ENCODE measurements at regions not wholly inside any gene's neighbourhood (a gene's known extent, or its start where the extent isn't known, plus 50 kb on each side); places are given as distances from the start of the nearest gene placed in this dataset.

DNA sequence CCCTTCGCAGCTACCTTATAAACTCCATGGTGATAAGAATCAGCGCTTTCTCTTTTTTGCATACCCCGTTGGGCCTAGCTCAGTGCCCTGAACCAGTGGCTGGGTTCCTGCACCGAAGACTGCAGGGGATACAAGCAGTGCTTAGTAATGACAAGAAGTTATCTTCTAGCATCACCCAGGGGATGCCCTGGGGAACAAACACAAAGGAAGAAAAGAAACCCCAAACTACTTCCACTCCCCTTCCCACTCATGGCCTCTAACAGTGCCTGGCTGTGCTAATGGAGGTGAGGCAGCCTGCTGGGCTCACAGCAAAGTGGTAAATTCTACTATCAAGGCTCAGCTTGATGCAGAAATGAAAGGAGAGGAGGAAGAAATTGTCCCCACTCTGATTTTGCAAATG is 314.7 kb downstream of the TXNL1 start:
- no peak overlapping the region for H3K4me3 ChIP-seq (ENCODE audit: low read depth, low read length)

DNA sequence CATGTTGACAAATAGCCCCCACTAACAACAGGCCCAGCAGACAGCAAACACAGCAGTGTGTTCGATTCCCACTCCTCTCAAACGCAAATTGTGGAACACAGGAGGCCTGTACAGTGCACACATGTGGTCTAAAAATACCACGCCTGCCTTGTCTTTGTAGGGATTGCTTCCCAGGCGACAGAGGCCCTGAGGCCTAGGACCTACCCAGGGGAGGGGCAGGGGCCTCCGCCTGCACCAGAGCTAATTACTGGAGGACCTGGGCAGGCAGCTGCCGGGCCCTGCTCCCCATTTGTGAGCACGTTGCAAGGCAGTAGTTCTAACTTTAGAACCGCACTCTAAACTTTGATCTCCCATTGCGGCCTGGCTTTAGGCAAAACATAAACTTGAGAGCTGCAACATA is 316.0 kb downstream of the TXNL1 start:
- H3K4me3 ChIP-seq (ENCODE audit: low read depth, low read length), result no peak overlapping the region

DNA sequence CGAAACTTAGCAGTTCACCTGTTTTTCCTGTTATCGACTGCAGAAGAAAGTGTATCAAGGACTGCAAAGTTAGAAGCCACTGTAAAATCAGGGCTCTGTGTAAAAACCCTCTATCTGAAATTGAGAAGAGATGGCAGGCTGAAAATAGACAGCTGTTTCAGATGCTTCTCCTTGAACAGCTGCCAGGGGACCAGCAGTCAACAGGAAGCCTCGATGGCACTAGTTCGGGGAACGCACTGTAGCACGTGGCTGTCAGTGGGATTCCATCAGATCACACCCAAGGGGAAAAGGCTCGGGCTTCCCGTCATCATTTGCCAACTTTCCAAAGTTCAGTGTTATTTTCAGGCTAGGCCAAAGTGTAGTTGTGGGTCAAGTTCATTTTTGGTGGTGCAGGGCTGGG is 316.9 kb downstream of the TXNL1 start:
- no peak overlapping the region for H3K4me3 ChIP-seq (ENCODE audit: low read depth, low read length)

DNA sequence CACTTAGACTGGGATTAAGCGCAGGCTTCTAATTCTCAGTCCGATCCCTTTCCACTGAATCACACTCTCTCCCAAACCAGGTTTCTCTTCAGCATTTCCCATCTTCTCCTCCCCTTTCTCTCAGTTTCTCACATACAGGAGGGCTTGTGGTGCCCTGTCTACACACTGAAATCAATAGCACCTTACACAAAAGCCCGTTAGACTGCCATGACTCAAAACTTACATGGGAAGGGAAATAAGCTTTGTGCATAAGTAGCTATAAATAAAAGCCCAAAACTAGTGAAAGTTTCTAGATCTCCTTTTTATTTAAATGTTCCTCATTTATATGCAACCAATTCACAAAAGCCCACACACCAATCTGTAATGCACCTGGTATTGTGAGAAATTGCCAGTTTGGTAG is 318.4 kb downstream of the TXNL1 start:
- H3K4me3 ChIP-seq (ENCODE audit: low read depth, low read length), result no peak overlapping the region

DNA sequence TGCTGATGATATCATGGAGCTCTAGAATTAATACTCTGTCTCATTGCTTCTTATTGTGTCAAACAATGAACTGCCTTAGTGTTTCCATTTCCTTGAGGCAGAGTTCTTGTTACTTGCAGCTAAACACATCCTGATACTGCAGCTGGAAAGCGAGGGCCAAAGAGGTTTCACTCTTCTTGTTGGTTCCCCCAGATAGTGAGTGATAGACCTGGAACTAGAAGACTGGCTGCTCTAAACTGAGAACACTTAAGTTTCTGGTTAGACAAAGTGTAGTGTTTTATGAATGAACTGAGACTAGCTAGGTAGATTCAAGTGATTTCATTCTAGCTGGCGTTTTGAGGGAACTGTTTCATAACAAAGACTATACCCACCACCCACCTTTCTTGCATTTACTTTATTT is 321.7 kb downstream of the TXNL1 start:
- no peak overlapping the region for H3K4me3 ChIP-seq (ENCODE audit: low read depth, low read length)

DNA sequence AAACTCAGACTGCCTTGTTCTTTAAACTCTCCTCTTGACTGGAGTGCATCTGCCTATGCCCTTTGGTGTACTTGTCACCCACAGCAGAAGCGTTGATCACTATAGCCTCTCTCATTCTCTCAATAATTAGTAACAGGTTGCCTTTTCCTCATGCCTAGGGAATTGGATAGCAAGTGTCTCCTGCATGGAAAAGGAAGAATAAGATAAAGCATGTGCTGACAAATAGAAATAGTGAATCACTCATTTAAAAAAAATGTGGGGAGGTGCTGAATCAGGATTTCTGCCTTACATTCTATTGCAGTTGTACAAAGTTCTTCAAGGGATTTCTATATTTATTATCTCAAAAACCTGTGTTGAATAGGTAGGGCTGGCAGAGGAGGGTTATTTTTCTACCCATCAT is 323.0 kb downstream of the TXNL1 start:
- no peak overlapping the region for H3K4me3 ChIP-seq (ENCODE audit: low read depth, low read length)

DNA sequence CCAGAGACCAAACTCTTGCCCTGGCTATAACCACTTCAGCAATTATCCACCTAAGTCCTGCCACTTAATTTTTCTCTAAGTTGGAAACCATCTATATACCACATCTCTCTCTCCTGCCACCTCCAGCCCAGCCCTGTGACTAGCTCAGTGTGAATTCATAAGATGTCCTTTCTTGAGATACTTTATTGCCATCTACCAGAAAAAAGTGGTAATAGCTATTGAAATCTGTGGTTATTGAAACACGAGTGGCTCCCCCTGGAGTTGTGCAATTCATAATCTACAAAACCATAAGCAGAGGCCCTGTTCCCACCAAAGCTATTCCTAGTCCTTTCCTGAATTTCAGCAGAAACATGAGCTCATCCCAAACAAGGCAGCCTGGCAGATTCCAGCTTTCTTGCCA is 324.0 kb downstream of the TXNL1 start:
- H3K4me3 ChIP-seq (ENCODE audit: low read depth, low read length), result no peak overlapping the region

DNA sequence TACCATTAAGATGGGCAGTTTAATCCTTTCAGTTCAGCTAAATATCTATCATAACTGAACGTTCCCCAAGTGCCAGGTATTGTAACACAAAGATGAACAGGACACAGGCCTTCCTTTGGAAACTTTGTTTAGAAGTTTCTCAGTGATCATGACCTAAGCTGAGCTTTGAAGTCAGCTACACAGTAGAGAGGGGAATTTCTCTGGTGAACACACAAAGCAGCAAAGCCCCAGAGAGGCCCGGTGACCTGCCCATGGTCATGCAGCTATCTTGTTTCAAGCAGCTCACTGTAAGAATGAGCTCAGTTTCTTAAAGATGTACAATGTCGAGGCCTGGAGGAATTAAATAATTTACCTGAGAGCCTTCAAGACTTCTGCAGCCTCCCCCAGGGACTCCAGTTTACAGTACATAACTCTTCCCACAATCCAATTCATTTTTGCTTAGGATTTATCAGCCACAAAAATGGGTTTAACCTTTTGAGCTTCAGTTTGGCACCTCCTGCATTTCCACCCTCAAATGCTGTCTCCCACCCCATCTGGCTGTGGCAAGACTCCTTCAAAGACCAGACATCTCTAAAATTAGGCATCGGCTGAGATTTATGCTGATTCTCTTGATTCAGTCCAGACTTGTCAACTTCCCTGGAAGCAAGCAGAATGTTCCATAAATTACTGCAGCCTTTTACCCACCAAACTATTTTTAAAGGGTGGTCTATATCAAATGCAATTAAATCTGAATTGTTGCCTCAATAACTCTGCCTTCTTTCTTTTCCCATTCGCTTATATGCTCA is 325.6 kb downstream of the TXNL1 start:
- no peak overlapping the region for H3K4me3 ChIP-seq (ENCODE audit: low read depth, low read length)

DNA sequence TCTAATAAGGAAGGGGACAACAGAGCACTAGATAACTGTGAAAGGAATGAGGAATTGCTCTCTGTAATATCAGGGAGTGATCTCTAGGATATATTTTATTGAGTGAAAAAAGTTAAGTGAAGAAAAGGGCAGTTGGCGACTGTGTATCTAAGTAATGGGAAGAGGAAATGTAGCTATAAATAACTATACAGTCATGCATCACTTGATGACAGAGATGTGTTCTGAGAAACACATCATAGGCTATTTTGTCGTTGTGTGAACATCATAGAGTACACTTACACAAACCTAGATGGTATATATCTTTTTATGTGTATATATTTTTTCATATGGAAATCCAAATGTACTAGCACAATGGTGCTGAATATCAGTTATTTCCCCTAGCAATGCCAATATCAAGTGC is 329.3 kb downstream of the TXNL1 start:
- H3K4me3 ChIP-seq (ENCODE audit: low read depth, low read length), result no peak overlapping the region

DNA sequence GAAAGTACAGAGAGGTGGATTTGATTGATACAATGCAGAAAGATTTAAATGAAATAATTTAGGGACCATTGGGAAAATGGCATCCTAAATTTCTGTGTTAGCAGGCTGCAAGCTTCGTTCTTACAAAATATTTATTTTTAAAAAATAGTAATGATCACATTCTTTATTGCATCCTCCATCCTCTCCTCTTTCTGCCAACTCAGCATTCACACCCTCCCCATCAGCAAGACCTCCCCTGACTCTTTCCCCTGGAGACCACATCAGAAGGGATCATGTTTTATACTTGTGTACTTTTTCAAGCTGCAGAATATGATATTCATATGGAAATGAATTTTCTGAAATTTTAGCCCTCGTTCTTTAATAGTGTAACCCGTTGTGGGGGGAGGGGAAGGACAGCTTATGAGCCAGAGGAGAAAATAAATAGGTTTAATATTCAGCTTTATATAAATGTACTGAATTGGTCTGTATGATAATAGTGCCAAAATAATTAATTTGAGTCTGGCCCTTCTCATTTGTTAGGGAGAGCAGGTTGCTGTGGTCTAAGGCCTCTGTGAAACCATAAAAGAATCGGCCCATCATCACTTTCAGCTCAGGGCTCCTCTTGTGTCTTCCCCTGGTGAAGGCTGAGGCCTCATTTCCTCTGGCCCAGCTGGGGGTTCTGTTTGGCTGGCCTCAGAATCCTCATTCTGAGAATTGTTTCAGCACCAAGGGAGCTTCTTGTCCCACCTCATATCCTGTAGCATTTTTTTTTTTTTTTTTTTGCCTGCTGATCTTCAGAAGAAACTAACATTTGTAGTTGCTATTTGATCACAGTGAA is 330.8 kb downstream of the TXNL1 start:
- H3K4me3 ChIP-seq (ENCODE audit: low read depth, low read length), result no peak overlapping the region

DNA sequence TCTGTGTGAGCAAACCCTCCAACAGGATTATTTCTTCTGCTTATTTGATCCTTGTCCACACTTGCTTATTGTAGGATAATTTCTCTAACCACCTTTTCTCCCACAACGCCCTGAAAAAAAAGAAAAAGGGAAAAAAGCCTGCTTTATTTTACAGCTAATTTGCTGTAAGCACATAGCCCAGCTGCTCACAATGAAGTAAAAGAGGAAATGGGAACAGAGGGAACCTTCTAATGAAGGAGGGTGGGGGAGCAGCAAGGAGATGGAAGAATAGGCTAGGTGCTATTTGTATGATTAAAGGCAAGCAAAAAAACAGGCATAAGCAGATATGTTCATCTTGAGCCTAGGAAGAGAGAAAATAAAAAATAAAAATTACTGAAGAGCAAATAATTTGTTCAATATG is 331.6 kb downstream of the TXNL1 start:
- H3K4me3 ChIP-seq (ENCODE audit: low read depth, low read length), result no peak overlapping the region

DNA sequence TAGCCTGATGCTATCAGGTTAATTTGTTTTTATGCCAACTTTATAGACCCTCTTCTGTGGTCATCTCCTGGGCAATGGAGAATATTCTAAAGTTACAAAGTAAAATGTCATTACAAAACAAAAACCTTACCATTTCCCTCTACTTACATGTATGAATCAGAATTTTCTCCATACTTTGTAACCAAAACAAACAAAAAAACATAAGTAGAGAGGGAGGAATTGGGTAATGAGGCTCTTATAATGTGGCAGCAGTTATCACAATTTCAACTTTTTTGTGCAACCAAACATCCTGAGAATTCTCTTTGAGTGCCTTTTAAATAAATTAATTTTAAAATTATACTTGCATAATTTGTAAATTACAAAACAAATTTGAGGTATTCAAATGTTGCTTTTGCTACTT is 332.8 kb downstream of the TXNL1 start:
- no peak overlapping the region for H3K4me3 ChIP-seq (ENCODE audit: low read depth, low read length)

DNA sequence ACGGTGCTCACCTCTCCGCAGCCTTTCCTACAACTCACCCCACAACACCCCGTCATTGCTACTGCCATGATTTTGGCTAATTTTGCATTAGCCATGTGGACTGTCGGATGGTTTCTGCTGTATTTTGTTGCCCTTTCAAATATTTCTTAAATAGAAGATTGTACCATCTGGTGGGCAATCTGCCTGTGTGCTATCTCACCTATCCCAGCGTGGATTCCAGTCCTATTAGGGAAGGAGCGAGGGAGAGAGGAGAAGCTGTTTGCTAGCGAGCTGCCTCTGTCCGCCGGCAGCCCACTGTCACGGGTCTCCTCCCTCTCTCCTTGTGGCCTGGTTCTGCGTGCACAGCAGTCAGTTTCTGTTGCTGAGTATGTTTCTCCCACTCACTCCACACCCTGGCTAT is 336.2 kb downstream of the TXNL1 start:
- H3K4me3 ChIP-seq (ENCODE audit: low read depth, low read length), result no peak overlapping the region

DNA sequence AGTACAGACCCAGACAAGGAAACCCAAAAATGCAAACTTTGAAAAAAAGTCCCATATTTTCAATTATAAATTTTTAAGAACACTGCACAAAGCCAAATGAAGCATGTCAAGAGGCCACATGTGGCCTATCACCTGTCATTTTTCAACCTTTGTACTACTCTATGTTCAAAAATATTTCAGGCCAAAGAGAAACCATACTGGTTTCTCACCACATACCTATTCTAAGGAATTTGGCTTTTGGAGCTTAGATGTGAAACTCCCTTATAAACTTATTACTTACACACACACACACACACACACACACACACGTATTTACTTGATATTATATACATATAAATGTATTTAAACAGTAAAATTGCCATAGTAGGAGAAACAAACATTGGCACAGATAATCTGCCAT is 338.7 kb downstream of the TXNL1 start:
- no peak overlapping the region for H3K4me3 ChIP-seq (ENCODE audit: low read depth, low read length)

DNA sequence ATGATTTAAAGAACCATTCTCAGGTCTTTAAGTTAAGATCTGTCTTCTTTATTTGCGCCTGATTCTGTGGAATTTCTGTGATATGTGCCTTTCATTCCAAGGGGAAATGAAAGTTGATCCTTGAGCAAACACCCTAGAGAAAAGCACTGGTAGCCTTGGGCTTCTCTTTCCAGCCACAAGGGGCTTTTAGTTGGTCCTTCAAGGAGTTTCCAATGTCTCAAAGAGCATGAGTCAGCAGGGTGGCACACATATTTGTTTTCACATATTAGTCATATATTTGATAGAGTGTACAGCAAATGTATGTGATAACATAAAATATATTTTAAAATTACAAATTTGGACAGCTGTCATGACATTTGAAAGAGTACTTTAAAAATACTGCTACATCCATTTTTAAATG is 339.5 kb downstream of the TXNL1 start:
- no peak overlapping the region for H3K4me3 ChIP-seq (ENCODE audit: low read depth, low read length)

DNA sequence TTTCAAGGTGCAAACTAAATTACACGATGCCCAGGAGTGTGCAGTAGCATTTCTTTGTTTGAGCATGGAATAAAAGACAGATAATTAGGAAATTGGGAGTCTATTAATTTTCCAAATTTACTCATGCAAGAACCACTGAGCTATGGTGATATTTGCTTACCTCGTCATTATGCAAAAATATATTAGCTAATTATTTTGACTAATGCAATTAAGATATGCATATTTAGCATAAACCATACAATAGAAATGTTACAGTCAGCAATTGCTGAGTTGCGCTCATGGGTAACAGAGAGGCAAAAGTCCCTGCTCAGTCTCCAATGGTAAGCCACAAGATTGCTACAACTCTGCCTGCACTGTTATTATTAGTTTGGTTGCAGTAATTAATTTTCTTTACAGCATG is 342.0 kb downstream of the TXNL1 start:
- no peak overlapping the region for H3K4me3 ChIP-seq (ENCODE audit: low read depth, low read length)

DNA sequence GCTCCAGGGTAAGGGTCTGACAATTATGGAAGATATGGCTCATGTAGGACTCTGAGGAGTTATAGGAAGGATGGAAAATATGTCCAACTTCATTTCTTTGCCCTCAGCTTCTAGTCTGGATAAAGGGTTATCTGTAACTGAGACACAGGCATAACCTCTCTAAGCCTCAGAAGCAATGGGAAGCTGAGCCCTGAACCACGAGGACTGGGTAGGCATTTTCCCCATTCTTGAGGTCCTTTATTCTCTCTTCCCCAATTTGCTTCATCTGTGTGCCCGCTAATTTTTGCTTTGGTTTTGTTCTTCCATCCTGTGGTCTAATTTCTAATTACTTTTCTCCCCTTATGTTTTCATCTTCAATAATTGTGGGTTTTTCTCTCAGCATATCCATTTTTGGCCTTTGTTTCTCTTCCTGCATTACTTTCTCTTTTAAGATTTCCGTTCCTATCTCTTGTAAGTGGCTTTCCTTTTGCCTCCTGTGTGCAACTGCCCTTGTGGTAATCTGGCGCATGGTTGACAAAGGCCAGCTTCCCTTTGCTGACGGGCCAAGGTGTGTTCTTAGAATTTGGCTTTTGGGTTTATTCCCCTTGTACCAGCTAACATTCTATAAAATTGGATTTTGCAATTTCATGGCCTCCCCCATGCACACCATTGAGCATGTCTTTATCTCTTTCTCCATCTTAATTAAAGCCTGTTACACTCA is 343.8 kb downstream of the TXNL1 start:
- no peak overlapping the region for H3K4me3 ChIP-seq (ENCODE audit: low read depth, low read length)

DNA sequence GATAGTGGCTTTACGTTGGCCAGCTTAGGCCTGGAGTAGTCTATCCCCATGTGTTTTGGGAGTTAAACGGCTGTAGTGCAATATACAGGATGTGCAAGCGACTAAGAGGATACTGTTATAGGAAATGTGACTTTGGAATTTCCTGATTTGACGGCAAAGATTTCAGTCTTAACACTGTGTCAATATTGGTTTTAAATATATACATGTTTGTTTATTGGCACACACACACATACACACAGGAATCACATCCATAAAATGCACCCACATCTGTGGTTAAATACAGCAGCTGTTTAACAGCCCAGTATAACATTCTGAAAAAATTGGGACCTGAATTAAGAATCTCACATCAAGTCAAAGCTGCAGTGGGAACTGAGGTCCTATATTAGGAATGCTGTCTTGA is 347.1 kb downstream of the TXNL1 start:
- no peak overlapping the region for H3K4me3 ChIP-seq (ENCODE audit: low read depth, low read length)

DNA sequence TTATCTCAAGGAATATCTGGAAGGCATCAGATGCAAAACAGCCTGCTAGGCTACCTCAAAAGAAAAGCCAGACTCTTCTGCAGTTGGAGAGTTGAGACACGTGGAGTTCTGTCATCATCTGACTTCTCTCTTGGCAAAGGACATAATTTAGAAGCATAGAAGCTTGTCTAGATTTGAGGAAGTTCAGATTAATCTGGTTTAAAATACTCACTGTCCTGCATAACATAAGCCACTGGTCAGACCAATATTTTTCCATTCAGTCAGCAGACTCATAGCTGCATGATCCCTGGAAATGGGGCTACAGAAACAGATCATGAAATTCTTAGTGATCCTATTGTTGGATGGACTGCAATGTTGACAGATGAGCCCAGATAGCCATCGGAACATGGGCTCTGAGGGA is 349.0 kb downstream of the TXNL1 start:
- no peak overlapping the region for H3K4me3 ChIP-seq (ENCODE audit: low read depth, low read length)

DNA sequence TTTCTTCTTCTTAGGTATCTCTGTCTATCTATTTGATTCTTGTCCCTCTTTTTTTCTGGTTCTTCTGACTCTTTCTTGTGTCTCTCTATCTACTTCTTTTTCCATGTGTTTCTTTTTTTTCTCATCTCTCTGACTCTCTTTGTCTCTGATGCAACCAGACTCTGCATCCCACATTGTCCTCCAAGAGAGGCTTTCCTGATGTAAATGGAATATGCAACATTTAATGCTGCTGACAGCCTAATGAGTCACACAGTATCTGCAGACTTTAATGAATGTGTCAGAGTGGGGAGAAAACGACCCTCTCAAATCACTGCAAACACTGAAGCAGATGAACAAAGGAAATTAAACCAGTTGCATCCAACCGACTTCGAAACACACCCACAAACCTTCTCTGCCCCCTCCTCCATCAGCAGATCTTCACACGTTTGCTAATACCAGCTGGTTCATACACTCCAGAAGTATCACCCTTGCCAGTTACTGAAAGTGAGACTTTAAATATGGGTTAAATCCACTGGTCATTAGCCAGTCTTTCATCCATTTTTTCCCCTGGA is 351.5 kb downstream of the TXNL1 start:
- H3K4me3 ChIP-seq (ENCODE audit: low read depth, low read length), result no peak overlapping the region

DNA sequence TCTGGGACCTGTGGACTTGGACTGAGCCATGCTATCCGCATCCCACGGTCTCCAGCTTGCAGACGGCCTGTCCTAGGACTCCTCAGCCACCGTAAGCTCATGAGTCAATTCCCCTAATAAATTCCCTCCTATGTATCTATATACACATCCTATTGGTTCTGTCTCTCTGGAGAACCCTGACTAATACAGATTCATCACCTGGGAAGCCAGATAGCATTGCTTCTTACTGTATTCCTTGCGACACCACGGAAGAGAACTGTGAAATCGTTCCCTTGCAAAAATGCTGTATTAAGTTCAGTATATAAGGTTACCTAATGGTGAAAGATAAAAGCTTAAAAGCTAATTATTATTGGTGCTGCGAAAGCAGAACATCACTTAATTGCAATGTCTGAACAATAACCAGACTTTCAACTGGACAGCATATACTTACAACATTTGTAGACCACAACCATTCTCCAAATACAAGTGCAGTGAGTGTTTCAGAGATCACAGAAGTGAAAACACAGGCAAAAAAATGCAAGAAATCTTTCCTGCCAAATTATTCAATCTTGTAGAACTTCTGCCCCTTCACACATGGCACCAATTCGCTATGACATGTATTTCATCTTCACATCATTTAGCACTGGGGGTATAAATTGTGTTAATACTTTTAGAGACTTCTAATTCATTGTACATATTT is 352.9 kb downstream of the TXNL1 start:
- no peak overlapping the region for H3K4me3 ChIP-seq (ENCODE audit: low read depth, low read length)
